ENCODE measurements at regions not wholly inside any gene's neighbourhood (a gene's known extent, or its start where the extent isn't known, plus 50 kb on each side); places are given as distances from the start of the nearest gene placed in this dataset.
"Not testable (repeated sequence)": the region's sequence is repeated elsewhere in the genome, so short reads cannot be mapped to it uniquely, and the experiment has no call there.

DNA sequence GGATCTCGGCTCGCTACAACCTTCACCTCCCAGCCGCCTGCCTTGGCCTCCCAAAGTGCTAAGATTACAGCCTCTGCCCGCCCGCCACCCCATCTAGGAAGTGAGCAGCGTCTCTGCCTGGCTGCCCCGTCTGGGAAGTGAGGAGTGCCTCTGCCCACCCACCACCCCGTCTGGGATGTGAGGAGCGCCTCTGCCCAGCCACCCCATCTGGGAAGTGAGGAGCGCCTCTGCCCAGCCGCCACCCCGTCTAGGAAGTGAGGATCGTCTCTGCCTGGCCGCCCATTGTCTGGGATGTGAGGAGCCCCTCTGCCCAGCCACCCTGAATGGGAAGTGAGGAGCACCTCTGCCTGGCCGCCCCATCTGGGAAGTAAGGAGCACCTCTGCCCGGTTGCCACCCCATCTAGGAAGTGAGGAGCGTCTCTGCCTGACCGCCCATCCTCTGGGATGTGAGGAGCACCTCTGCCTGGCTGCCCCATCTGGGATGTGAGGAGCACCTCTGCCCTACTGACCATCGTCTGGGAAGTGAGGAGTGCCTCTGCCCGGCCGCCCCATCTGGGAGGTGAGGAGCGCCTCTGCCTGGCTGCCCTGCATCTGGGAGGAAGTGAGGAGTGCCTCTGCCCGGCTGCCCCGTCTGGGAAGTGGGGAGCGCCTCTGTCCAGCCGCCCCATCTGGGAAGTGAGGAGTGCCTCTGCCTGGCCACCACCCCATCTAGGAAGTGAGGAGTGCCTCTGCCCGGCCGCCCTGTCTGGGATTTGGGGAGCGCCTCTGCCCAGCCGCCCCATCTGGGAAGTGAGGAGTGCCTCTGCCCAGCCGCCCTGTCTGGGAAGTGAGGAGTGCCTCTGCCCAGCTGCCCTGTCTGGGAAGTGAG is 90.4 kb upstream of the ZNF519 start:
- TF ChIP-seq, protein P1, sequence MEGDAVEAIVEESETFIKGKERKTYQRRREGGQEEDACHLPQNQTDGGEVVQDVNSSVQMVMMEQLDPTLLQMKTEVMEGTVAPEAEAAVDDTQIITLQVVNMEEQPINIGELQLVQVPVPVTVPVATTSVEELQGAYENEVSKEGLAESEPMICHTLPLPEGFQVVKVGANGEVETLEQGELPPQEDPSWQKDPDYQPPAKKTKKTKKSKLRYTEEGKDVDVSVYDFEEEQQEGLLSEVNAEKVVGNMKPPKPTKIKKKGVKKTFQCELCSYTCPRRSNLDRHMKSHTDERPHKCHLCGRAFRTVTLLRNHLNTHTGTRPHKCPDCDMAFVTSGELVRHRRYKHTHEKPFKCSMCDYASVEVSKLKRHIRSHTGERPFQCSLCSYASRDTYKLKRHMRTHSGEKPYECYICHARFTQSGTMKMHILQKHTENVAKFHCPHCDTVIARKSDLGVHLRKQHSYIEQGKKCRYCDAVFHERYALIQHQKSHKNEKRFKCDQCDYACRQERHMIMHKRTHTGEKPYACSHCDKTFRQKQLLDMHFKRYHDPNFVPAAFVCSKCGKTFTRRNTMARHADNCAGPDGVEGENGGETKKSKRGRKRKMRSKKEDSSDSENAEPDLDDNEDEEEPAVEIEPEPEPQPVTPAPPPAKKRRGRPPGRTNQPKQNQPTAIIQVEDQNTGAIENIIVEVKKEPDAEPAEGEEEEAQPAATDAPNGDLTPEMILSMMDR (IDR thresholded peaks at IDR 0.05) = not testable (repeated sequence)
- TF ChIP-seq POLR2A (IDR thresholded peaks at IDR 0.05) = not testable (repeated sequence)
